GM21515 (cell line): ENCODE measurements at regions not wholly inside any gene's neighbourhood (a gene's known extent, or its start where the extent isn't known, plus 50 kb on each side); places are given as distances from the start of the nearest gene placed in this dataset.

Source experiments
- ATAC-seq: cut with Tn5 transposase; IDR thresholded peaks from one replicate; pipeline ENCODE4 v1.9.1; 2021; ENCODE audit not compliant: unreplicated experiment

GRCh38 chr6:142500250-142500786, 198.5 kb downstream of the ADGRG6 start:
- no peak for ATAC-seq

- ATAC-seq, result no peak
Measured at GRCh38 chr6:142501795-142502194, 200.0 kb downstream of the ADGRG6 start.

- ATAC-seq, result no peak
Measured at GRCh38 chr6:142507065-142507464, 205.3 kb downstream of the ADGRG6 start.

GRCh38 chr6:142510211-142510610, 208.4 kb downstream of the ADGRG6 start:
- ATAC-seq, result no peak

- ATAC-seq, result no peak
Measured at GRCh38 chr6:142518126-142518525, 216.3 kb downstream of the ADGRG6 start.

- ATAC-seq, result no peak
Measured at GRCh38 chr6:142518761-142519160, 217.0 kb downstream of the ADGRG6 start.

- no peak for ATAC-seq
Measured at GRCh38 chr6:142521791-142522190, 220.0 kb downstream of the ADGRG6 start.

- ATAC-seq, result no peak
Measured at GRCh38 chr6:142523515-142524375, 221.9 kb downstream of the ADGRG6 start.

GRCh38 chr6:142530566-142530965, 228.8 kb downstream of the ADGRG6 start:
- ATAC-seq, result no peak

GRCh38 chr6:142531727-142532126, 229.9 kb downstream of the ADGRG6 start:
- no peak for ATAC-seq

- ATAC-seq, result no peak
Measured at GRCh38 chr6:142534076-142534475, 232.3 kb downstream of the ADGRG6 start.

- ATAC-seq, result no peak
Measured at GRCh38 chr6:142534484-142534883, 232.7 kb downstream of the ADGRG6 start.

GRCh38 chr6:142537612-142538478, 236.0 kb downstream of the ADGRG6 start:
- ATAC-seq, result no peak

- no peak for ATAC-seq
Measured at GRCh38 chr6:142542704-142543233, 241.0 kb downstream of the ADGRG6 start.

- no peak for ATAC-seq
Measured at GRCh38 chr6:142543606-142544005, 241.8 kb downstream of the ADGRG6 start.

- ATAC-seq, result no peak
Measured at GRCh38 chr6:142544199-142544838, 242.5 kb downstream of the ADGRG6 start.

GRCh38 chr6:142545147-142545546, 243.3 kb downstream of the ADGRG6 start:
- ATAC-seq, result no peak

- no peak for ATAC-seq
Measured at GRCh38 chr6:142548566-142548965, 246.8 kb downstream of the ADGRG6 start.

GRCh38 chr6:142550310-142551063, 248.7 kb downstream of the ADGRG6 start:
- ATAC-seq, result no peak

GRCh38 chr6:142551274-142551811, 249.5 kb downstream of the ADGRG6 start:
- no peak for ATAC-seq
